ENCODE measurements at regions not wholly inside any gene's neighbourhood (a gene's known extent, or its start where the extent isn't known, plus 50 kb on each side); places are given as distances from the start of the nearest gene placed in this dataset.
A peak's percentile ranks its signal among the peaks of the same experiment; 100 is the strongest.

DNA sequence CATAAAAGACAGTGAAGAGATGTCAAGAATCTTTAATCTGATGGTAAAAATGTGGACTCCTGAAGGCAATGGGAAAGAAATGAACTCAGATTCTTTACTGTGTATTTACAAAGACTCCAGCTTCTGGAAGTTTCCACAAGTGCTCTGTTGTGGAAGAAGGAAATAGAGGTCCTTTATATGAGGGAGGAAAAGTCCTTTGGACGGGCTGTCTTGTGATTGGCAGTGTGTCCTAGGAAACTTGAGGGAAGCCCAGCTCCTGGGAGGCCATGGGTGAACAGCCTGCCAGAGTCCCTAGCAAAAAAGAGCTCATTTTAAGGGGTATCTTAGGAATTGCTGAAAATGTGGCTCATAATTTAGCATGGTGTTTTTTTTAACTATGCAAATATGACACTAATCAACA is 92.0 kb downstream of the RNASET2 start:
- H3K27me3 Mint-ChIP-seq, result peaks cover 50% of the 10 kb centered on the region
- H3K4me1 Mint-ChIP-seq (ENCODE audit: unreplicated experiment), result peaks cover 6% of the 10 kb centered on the region
- H3K27ac Mint-ChIP-seq, result no peak overlapping the region
- H3K9me3 Mint-ChIP-seq, result no peaks in the 10 kb centered on the region
- H3K4me3 Mint-ChIP-seq, result peak overlapping the region; percentile 34
- no peak for DNase-seq (ENCODE audit: extremely low spot score, unreplicated experiment)
- TF ChIP-seq, protein P1, sequence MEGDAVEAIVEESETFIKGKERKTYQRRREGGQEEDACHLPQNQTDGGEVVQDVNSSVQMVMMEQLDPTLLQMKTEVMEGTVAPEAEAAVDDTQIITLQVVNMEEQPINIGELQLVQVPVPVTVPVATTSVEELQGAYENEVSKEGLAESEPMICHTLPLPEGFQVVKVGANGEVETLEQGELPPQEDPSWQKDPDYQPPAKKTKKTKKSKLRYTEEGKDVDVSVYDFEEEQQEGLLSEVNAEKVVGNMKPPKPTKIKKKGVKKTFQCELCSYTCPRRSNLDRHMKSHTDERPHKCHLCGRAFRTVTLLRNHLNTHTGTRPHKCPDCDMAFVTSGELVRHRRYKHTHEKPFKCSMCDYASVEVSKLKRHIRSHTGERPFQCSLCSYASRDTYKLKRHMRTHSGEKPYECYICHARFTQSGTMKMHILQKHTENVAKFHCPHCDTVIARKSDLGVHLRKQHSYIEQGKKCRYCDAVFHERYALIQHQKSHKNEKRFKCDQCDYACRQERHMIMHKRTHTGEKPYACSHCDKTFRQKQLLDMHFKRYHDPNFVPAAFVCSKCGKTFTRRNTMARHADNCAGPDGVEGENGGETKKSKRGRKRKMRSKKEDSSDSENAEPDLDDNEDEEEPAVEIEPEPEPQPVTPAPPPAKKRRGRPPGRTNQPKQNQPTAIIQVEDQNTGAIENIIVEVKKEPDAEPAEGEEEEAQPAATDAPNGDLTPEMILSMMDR (conservative IDR thresholded peaks at IDR 0.05), result no peak
- H3K36me3 Mint-ChIP-seq, result no peaks in the 10 kb centered on the region

DNA sequence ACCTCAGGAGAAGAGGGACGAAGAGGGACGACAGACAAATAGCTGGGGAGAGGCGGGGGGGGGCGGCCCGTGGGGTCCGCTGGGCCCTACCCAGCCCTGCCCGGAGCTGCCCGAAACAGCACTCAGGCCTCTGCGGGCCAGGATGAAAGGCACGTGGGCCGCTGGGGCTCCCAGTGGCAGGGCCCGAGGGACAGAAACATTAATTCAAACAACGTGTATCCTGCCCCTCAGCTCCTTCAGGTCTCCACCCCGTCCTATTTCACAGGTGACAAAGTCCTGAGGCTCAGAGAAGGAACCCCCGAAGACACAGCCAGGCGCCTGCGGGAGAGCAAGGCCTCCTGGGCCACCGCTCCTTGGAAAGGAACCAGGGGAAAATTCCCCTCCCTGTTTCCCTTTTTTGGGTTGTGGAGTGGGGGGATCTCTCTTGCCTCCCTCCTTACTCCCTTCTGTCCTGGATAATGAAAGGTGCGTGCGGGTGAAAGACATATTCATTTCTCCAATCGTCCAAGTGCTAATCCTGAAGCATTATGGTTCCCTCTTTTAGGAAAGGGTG is 93.3 kb downstream of the RNASET2 start:
- peak overlapping the region; percentile 92 for H3K4me3 Mint-ChIP-seq
- H3K27ac Mint-ChIP-seq, result no peak overlapping the region
- TF ChIP-seq, protein P1 (conservative IDR thresholded peaks at IDR 0.05), result no peak
- peaks cover 6% of the 10 kb centered on the region for H3K4me1 Mint-ChIP-seq (ENCODE audit: unreplicated experiment)
- no peaks in the 10 kb centered on the region for H3K9me3 Mint-ChIP-seq
- no peak for DNase-seq (ENCODE audit: extremely low spot score, unreplicated experiment)
- no peaks in the 10 kb centered on the region for H3K36me3 Mint-ChIP-seq
- peaks cover 60% of the 10 kb centered on the region for H3K27me3 Mint-ChIP-seq

DNA sequence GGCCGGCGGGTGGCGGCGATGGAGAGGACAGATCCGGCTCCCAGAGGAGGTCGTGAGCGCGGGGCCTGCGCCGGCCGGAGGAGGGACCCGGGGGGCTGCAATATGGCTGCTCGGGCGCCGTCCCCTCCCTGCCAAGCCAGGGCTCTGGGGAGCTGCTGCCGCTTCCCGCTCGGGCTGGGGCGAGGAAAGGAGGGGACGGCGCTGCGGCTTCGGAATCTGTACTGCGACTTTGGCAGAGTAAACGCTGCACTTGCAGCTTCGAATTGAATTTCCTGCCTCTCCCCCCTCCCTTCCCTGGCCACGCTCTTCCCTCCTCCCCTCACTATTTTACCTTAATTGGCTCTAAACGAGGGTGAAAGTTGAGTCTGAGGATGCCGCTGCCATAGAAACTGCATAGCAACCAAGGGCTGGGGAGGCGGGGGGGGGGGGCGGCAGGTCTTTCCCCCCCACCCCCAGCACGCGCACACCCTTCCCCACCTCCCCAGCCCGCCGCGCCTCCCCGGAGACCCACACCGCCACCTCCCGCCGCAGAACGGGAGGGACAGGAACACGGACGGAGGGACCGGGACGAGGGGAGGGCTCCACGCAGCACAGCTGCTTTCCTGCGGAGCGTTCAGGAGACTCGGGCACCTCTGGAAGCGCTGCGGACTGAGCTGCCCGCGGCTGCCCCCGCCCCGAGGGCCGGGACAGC is 93.9 kb downstream of the RNASET2 start:
- no peaks in the 10 kb centered on the region for H3K9me3 Mint-ChIP-seq
- TF ChIP-seq, protein P1 (conservative IDR thresholded peaks at IDR 0.05), result peak; percentile 26
- DNase-seq (ENCODE audit: extremely low spot score, unreplicated experiment), result no peak
- H3K36me3 Mint-ChIP-seq, result no peaks in the 10 kb centered on the region
- peaks cover 60% of the 10 kb centered on the region for H3K27me3 Mint-ChIP-seq
- H3K4me3 Mint-ChIP-seq, result peak overlapping the region; percentile 92
- H3K4me1 Mint-ChIP-seq (ENCODE audit: unreplicated experiment), result peaks cover 6% of the 10 kb centered on the region
- H3K27ac Mint-ChIP-seq, result no peak overlapping the region

DNA sequence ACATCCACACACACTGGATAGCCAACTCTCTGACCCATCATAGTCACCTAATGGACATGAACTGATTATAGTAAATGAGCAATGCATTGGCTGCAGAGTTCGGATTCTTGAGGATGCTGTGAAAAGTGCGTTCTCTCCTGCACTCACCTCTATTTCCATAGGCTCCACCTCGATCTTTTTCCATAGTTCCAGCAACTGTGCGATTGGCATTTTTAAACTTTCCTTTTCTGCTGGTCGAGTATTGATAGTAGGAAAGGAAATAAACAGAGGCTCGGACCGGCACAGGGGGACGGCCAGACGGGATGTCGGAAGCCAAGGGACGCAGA is 94.4 kb downstream of the RNASET2 start:
- Mint-ChIP-seq H3K4me3 (peak overlapping the region; percentile 92), H3K4me1 (ENCODE audit: unreplicated experiment) (peaks cover 6% of the 10 kb centered on the region), H3K27me3 (peaks cover 60% of the 10 kb centered on the region), H3K27ac (no peak overlapping the region), H3K36me3 (no peaks in the 10 kb centered on the region), H3K9me3 (no peaks in the 10 kb centered on the region)
- no peak for DNase-seq (ENCODE audit: extremely low spot score, unreplicated experiment)
- TF ChIP-seq, protein P1 (conservative IDR thresholded peaks at IDR 0.05), result no peak

DNA sequence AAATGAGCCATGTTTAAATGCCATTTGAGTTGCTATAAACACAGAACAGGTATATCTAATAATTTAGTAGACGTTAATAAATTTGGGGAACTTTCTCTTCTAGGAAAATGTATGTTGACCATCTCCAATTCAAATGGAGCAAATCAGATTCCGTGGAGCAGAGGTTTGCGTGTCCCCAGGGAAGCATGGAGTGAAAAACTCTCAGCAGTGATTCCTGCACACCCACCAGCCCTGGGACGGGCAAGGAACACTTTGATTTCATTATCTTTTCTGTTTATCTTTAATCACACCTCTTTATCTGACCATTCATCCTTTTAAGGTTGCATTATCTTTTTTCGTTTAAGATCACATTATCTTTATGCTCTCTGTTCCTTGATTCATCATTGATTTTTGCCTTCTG is 95.0 kb downstream of the RNASET2 start:
- Mint-ChIP-seq H3K9me3 (no peaks in the 10 kb centered on the region), H3K4me1 (ENCODE audit: unreplicated experiment) (peaks cover 6% of the 10 kb centered on the region), H3K4me3 (peak overlapping the region; percentile 92), H3K27ac (no peak overlapping the region), H3K27me3 (peaks cover 60% of the 10 kb centered on the region), H3K36me3 (no peaks in the 10 kb centered on the region)
- TF ChIP-seq, protein P1 (conservative IDR thresholded peaks at IDR 0.05), result no peak
- no peak for DNase-seq (ENCODE audit: extremely low spot score, unreplicated experiment)
